Activated CD4-positive, alpha-beta T cell treated with anti-CD3 and anti-CD28 coated beads, Interleukin-2, amount 50 U/mL, for 1 hour (primary cell): ENCODE measurements at regions not wholly inside any gene's neighbourhood (a gene's known extent, or its start where the extent isn't known, plus 50 kb on each side); places are given as distances from the start of the nearest gene placed in this dataset.

Experiments
- DNase-seq: peaks from one replicate; pipeline ENCODE4 v3.0.0-alpha.2; 2020

DNA sequence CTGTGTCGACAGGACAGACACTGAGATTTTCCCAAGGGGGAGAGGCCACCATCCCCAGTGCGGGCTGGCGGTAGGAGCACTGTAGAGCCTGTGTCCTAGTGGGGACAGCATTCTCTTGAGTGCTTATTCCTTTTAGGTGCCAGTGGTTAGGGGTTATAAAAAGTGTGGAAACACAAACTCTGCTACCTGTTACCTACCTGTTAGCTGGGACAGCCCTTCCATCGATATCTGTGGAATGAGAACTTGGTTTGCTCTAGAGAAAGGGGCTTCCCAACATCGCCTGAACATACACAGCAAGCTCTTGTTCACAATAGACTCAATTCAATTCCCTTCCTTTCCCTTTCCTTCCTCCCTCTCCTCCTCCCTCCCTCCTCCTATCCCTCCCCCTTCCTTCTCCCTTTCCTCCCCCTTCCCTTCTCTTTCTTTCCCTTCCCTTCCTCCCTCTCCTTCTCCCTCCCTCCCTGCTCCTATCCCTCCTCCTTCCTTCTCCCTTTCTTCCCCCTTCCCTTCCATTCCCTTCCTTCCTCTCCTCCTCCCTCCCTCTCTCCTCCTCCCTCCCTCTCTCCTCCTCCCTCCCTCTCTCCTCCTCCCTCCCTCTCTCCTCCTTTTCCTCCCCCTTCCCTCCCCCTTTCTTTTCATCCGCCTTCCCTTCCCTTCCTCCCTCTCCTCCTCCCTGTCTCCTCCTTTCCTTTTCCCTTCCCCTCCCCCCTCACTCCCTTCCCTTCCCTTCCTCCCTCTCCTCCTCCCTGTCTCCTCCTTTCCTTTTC lies 188.5 kb downstream of the URI1 start:
- no peak for DNase-seq

DNA sequence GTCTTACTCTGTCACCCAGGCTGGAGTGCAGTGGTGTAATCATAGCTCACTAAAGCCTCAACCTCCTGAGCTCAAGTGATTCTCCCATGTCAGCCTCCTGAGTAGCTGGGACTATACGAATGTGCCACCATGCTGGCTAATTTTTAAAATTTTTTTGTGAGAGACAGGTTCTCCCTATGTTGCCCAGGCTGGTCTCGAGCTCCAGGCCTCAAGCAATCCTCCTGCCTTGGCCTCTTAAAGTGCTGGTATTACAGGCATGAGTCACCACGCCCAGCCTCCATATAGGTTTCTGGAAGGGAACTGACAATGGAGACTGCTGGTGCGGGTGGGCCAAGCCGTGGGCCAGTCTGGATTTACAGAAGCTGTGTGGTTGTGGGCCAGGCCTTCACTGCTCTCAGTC lies 189.2 kb downstream of the URI1 start:
- DNase-seq = no peak

DNA sequence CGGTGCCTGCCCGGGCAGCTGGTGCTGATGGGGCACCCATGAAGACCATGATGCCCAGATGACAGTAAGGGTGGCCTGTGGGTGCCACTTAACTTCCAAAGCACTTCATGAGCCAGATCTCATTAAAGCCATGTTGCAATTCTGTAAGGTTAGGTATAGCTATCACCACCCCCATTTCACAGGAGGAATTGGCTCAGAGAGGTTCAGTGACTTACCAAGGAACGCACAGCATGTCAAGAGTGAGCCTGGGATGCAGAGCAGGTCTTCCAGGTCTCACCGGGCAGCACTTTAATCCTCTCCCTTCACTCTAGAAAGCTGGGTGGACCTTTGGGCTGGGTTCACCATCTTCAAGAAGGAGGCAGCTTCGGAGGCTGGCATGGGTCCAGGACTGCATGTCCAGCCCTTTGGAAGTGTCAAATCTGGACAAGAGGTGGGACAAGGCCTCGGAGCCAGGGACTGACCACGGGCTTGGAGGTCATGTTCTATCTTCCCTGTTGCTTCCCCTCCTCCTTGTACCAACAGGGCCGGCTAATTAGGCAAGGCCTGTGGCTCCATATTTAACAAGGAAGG lies 189.8 kb downstream of the URI1 start:
- no peak for DNase-seq

DNA sequence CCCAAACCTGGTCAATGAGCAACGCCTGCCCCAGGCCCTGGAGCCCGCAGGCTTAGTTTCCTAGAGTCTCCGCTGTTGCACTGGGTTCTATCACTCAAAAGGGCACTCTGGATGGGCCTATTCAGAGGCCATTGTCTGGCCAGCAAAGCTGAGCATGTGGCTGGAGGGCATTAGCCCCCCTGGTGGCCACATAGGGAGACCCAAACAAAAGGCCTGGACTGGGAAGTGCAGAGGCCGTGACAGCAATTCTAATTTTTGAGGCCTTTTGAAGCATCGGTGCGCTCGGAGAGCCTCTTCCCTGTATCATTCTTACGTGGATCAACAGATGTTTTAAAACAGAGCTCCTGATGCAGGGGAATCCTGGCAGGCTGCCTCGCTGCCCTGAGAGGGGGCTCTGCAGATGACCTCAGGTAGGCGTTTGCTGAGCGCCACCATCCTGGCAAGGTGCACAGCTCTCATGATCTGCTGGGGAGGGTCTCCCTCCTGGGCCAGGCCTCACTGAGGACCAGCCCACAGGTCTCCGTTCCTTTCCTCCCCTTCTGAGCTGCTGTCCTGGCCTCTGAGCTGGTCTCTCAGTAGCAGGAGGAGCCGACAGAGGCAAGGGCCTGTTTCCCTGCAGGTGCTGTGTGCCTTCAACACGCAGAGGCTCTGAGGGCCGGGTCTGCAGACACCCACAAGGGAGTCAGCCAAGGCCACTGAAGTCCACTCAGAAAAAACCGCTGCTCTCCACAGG lies 190.5 kb downstream of the URI1 start:
- DNase-seq = no peak

DNA sequence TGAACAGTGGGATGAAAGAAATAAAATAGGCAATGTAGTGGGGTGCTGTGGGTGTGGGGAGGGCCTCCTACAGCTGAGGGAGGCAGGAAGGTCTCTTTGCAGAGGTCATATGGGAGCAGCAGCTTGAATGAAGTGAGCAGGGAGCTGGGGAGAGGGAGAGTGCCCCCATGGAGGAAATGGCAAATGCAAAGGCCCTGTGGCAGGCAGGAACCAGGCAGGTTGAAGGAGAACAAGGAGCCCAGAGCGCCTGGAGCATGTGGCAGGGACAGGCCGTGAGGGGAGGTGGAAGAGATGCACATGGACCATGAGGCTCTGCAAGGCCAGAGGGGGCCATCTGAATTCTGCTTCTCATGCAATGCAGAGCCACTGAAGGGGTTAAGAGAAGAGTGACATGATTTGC lies 191.8 kb downstream of the URI1 start:
- no peak for DNase-seq

DNA sequence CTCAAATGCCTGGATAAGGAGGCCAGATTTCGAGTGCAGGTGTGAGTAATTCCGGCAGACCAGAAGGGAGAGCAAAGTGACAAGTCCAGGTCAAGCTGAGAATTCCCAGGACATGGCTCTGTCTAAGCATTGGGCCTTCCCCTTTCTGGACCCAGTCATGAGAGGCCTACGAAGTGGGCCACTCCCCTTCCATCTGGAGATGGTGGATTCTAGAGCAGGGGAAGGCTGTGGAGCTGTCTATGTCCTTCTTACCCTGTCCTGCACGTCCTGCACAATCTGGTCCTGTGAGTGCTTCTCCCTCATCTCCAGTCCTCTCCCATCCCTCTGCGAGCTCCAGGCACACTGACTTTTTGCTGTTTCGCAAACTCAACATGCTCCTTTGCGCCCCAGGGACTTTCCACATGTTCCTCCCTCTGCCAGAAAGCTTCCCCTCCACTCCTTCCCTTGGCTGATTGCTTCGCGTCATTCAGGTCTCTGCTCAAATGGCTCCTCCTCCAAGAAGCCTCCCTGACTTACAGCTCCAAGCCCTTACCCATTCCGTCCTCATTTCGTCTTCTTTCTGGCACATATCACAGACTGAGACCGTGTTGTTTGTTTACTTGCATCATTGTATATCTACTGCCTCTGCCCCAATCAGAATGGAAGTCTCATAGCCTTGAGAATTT lies 193.2 kb downstream of the URI1 start:
- no peak for DNase-seq

DNA sequence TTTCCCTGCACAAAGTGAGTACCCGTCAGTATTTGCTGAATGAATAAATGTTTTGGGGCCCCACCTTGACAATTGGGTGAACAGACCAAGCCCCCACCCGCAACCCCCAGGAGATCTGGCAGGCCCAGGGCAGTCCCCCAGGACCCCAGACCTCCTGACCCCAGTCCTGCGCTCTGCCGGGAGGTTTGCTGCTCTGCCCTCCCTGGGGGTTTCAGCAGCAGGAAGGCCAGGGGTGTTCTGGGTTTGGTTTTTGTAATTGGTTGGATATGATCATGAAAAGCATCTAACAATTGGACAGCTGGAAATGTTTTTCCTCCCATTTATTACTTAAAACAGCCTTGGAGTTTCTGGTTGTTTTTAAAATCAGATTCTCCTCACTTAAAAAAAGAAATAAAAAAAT lies 193.8 kb downstream of the URI1 start:
- no peak for DNase-seq

DNA sequence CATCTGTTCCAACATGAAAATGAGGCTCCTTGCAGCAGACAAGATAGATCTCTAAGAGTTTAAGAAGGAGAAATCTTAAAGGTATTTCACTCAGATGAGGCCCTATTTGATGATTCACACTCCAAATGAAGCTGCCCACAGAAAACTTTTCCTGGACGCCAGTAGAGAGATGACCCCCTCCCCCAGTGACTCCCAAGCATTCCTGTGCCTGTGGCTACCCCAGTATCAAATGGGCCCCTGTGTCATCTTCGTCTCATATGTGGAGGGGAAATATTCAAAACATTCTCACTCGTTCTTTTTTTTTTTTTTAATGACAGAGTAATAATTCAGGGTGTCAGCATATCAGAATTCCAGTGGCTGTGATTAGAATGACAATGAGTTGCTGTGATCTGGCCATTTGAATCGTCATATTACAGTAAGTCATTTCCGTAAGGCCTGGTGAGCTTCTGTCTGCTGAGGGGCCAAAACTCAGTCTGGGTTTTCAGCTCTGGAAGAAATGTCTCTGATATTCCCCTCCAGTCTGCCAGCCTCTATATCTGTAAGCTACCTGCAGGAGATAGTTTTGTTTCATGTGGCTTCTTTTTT lies 194.7 kb downstream of the URI1 start:
- DNase-seq = no peak

DNA sequence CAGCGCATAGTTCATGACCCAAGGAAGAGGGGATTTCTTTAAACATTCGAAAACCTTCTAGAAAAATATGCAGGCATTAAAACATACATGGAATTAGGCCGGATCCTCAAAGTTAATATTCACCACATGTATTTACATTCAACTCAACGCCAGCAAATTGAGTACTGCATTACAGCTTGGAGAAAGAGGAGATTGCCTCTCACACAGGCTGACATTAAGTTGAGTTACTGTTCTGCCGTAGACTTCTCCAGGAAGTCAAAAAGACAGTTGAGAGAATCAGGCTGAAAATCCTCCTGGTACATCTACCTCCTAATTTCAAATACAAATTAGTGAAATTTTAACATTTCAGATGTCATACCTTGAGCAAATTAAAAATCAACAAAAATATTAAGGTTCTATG lies 195.7 kb downstream of the URI1 start:
- no peak for DNase-seq

DNA sequence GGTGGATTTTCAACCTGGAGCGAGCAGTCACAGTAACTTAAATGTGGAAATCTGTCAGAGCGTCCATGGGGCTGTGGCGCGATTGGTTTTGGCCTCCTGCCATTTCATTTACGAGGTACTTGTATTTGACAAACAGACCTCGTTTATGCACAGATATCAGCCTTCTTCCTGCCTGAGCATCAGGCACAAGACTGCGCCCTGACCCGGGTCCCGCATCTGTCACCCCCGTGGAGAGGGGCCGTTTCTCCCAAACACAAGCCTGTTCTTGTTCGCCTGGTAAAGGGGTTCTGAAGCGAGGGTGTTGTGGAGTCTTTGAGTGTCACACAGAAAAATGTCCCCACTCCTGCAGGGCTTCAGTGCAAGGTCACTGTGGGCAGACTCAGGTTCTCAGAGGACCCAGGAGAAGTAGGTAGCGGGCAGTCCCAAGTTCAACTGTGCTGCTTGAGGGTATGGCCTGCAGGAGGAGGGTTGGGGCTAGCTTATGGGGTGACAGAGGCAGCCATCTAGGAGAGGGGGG lies 202.3 kb downstream of the URI1 start:
- DNase-seq = no peak

DNA sequence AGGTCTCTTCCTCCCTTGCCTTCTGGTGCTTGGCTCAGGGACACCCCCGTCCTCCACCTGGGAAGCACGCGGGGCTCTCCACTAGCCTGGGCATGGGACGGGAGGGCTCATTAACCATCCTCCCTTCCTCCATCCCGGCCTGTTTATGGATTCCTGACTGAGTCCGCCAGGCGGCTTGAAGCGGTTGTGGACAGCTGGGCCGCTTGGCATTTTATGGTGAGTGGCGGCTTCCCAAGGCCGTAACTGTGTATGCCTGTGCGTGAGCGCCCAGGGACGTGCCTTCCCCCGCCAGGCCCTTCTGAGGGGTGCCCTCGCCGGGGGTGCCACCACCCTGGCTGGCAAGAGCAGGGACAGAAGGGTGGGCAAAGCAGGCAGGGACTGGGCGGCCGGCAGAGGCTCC lies 202.8 kb downstream of the URI1 start:
- DNase-seq = no peak

DNA sequence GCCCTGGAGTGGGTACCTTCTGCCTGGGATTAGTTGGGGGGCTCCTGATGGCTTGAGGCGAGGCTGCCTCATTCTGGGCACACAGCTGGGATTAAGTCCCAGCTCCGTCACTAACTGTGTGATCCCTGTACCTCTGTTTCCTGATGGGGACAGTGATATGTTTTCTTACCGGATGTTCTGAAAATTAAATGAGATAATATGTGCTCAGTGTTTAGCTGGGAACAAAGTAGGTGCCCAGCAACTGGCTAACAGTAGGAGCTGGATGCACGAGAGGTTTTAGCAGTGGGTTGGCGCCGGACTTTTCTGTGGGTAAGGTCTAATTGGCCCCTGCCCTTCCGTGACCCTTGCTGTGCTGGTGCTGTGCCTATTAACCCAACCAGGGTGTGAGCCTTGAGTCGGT lies 203.4 kb downstream of the URI1 start:
- no peak for DNase-seq

DNA sequence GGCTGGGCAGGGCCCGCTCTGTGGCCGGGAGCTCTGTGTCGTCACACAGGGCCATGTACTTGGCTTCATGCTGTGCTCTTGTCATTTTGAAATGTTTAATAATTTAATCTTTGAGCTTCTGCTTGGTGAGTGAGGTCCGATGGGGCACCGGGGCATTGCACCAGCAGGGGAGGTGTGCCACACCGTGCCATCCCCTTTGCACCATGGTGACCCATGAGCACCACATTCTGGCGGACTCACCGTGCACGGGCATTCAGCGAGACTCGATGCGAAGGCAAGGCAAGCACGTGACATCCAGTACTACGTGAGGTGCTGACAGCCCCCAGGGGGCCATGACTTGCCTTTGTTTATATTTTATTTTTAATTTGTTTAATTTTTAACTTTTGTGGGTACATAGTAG lies 204.3 kb downstream of the URI1 start:
- no peak for DNase-seq

DNA sequence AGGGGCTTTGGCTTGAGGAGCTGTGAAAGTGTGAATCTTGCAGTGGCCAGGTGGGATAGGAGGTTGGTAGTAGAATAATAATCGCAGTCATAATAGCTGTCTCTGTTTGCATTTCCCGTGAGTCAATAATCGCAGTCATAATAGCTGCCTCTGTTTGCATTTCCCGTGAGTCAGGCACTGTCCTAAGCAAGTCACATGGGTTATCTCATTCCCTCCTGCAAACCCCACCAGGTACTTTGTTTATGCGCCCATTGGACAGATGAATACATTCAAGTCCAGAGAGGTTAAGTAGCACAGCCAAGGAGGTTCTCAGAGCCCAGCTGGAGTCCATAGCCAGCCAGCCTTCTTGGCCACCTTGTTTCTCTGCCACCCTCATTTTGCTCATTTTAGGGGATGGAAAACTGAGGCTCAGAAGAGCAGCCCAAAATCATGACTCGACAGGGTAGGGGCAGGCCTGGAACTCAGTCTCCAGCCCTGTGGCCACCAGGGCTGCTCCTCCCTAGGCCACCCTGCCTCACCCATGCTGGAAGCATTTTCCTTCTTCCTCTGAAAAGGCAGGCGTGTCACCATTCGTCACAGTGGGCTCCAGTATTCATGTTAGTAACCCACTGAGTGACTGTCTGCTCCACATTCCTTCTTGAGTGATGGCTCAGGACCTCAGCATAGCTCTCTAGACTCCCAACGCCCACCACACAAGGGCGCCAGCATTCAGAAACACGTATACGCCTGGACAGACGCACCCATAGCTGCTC lies 206.2 kb downstream of the URI1 start:
- no peak for DNase-seq

DNA sequence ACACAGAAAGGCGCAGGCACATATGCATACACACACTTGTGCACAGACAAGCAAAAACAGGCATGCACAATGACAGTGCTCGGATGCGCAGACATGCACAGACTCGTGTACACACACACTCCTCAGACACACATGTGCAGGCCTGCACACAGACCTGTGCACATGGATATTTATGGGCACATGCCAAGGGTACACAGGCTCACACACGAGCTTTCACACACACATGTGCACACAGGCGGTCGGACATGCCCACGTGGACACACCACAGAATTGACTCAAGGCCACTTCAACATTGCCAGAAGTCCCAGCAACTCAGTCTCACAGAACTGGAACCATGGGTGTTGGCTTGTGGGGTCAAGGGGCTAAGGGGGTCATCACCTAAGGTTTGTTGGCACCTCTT lies 206.8 kb downstream of the URI1 start:
- DNase-seq = no peak

DNA sequence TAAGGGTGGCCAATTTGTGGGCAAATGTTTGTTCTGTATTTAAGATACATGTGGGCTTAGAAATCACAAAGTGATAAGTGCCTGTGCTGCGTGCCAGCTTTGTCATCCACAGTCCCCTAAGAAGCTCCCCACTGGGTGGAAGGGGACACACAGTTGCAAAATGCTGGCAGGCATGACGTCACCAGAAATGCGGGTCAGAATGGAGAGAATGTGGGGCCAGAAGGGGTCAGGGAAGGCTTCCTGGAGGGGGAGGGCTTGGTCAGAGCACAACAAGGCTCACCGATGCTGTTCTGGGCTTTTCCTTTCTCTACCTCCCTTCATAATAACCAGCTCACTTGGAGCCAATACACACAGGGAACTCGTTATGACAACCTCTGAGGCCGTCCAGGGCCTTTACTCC lies 207.3 kb downstream of the URI1 start:
- no peak for DNase-seq

DNA sequence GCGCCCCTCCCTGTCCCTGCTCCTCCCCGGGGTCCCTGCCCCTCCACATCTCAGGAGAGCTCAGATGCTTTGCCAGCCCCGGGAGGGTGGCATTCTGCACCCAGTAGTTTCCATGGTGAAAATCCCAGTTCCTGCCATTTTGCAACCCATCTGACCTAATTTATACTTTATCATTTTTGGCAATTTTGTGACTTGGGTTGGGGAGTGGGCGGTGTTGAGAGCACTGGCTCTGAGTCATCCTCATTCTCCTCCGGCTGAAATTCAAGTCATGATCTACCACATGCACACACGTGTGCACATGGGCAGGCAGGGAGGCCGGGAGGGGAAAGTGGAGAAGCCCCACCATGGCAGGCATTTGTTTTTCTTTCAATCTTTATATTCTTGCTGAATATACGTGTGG lies 208.6 kb downstream of the URI1 start:
- no peak for DNase-seq

DNA sequence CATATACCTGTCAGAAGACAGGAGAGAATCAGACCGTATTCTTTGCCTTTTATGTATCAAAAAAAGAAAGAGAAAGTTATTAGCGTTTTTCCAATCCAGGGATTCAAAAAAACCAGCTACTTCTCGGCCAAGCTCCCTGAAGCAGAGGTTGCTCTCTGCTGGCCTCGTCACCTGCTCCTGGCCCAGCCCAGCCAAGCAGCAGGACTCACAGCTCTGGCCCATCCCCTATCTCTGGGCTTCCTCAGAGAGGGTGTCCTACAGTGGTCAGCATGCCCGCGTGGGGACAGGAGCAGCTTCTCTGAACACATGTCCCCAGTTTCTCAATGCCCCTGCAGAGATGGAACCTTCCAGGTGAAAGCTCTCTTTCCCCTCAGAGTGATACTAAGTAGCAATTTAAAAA lies 209.0 kb downstream of the URI1 start:
- DNase-seq = no peak

DNA sequence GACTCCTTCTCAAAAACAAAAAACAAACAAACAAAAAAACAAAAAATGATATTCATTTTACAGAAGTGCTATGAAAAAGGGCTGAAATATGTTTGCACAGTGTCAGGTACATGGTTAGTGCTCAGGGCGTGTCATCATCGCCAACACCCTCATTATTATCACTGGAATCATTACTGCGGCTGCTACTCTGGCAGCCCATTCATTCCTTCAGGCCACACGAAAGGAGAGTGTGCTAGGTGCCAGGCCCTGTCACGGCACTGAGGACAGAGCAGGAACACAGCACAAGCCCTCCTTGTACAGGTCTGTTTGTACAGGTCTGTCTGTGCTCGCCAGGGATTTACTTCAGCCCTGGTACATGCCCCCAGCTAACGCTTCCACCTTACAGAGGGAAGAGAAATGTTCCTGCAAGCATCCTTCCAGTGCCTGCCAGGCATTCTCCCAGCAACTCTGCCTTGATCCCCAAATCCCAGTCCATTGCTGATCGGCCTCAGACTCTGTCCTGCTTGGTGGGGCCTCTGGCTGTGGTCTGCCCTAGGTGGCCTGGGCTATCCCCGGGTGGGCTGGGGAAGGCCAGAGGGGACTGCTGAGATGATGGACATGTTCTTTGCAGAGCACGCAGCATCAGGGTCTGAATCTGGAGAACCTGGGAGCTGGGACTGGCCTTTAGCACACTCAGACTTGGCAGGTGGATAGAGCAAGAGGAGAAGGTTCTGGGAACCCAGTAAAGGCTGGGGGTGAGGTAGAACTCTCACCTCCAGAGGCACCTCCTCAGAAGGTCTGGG lies 210.7 kb downstream of the URI1 start:
- DNase-seq = no peak

DNA sequence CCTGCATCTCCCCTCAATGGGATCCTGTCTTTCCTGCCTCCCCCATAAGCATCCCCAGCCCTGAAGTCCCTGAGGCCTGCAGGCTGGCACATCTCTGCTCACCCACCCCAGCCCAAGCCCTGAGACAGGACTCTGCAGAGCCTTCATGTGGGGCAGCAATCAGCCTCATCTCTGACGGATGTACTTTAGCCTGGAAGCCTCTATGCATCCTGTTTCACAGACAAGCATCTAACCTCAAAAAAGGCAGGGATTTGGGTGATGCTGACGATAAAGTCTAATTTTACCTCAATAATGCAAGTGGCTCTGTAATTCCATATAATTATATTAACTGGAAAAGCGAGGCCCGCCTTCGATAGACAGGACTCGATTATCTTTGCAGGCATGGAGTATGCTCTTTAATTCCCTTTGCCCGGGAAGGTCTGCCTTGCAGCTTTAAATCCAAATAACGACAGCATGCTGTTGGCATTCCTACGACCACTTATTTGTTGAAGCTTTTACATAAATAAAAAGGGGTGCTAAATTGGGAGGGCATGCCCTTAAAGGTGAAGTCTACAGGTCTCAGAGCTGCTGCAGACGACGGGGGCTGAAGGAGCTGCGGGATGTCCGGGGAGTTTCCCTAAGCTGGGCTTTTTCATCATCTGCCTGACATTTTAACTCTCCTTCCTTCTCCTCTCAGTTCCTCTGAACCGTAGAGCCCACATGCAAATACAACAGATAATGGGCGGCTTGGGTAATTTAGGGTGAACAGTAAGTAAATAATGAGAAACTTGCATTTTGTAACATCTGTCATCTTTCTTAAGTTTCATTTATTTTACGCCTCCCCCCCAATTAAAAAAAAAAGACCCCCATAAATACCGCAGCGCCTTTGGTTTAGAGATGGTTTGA lies 211.5 kb downstream of the URI1 start:
- DNase-seq = no peak

DNA sequence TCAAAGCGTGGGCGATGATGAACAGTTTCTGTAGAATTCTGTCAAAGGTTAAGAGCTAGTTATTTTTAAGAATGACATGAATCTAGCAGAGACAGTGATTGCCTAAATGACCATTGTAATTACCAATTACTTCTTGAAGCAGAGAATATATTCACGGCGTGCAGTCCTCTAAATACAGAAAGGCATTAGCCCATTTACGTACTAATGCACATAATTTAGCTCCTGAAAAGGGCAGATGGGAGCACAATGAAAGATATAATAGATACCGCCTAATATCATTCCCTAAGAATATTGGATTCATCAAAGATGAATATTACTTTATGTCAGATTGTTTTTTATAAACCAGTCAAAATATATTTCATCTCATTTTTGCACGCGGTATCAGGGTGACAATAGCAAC lies 212.4 kb downstream of the URI1 start:
- DNase-seq = no peak
